ENCODE measurements at regions not wholly inside any gene's neighbourhood (a gene's known extent, or its start where the extent isn't known, plus 50 kb on each side); places are given as distances from the start of the nearest gene placed in this dataset.
"Not testable (repeated sequence)": the region's sequence is repeated elsewhere in the genome, so short reads cannot be mapped to it uniquely, and the experiment has no call there.

DNA sequence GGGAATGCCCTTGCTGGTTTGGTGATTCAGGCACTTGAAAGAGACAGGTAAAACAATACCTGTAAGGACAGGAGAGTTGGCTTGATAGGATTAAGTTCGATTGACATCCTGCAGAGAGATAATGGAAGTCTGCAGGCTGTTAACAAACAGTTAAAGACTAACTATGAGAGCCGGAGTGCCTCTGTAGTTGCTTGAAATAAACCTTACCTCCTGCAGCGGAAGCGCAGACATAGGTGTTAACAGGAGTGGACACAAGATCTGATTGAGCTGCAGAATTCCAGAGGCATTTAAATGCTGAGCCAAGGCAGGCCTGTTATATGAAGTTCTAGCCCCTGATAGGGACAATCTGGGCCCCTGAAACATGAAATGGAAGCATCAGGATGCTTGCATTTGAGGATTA is 416.7 kb upstream of the MAOA start:
- DNase-seq: no peak

DNA sequence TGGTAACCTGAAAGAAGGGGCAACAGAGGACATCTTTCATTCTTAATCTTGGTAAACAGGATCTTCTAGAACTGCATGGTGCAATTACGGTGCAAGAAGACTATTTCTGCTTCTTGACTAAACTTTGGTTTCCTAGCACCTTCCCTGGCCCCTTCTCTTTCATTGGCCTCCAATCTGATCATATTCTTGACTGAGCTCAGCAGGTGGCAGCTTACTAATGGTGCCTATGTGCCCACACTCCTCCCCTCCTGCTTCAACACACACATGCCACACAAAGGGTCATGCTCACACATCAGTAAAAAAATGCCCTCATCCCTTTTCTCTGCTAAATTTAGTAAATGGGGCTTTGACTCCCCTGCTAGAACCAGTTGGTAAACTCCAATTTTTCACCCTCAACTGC is 400.5 kb upstream of the MAOA start:
- DNase-seq: no peak

DNA sequence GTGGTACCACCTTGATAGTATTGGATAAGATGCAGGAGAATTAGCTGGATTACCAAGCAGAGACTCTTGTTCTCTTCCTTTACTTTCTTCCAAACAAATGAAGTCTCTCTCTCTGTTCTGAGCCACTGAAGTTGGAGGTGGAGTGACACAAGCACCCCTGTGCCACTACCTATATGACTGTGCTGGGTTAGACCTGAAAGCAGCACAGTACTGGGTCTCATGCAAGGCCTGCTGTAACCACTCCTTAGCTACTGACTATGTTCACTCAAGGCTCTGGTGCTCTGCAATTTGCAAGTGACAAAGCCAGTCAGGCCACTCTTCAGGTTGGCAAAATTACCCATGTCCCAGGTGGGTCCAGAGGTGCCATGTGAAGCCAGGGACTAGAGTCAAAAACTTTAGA is 389.6 kb upstream of the MAOA start:
- DNase-seq: no peak

GRCh38 chrX:43267652-43268051 is 388.4 kb upstream of the MAOA start:
- DNase-seq: no peak

- no peak for DNase-seq
Measured at GRCh38 chrX:43269201-43269600, 386.9 kb upstream of the MAOA start.

DNA sequence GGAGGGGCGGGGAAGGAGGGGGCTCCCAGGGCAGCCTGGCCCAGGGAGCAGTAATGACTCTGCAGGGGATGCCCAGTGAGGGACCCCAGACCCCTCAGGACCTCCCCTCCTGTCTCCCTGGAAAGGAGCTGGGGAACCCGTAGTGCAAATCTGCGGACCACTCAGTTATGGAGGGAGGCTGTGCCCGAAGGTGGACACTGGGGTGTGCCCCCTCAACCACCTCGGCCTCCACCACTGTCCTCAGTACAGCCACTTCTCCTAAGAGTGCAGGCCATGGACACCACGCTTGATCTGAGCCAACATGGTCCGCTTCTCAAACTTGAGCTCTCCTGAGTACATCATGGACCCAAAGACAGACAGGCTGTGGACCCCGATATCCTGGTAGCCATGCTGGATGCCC is 378.2 kb upstream of the MAOA start:
- DNase-seq: no peak

DNA sequence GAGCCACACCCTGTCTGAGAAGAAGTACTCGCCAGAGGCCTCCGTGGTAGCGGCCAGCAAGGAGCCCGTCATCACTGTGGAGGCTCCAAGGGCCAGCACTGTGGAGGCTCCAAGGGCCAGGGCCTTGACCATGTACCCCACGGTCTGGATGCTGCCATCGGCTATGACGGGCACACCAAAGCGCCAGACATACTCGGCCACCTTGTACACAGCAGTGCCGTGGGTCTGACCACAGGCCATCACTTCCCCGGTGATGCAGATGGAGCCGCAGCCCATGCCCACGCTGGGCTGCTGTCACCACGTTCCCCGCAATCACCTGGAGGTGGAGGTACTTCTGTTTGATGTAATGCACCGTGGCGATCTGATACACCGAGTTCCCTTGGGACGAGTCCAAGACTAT is 377.7 kb upstream of the MAOA start:
- DNase-seq: no peak

GRCh38 chrX:43279341-43279808 is 376.7 kb upstream of the MAOA start:
- DNase-seq: no peak

GRCh38 chrX:43283187-43283586 is 372.9 kb upstream of the MAOA start:
- no peak for DNase-seq

DNA sequence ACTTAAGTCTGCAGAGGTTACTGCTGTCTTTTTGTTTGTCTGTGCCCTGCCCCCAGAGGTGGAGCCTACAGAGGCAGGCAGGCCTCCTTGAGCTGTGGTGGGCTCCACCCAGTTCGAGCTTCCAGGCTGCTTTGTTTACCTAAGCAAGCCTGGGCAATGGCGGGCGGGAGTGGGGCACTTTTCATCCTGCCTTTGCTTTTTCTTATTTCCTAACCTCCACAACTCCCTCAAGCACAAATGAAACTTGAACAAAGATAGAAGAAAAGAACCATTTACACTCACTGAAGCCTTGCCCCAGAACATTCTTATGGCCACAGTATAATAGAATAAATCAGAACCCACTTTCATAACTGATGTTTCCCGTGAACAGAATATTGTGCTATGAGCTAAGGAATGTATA is 344.5 kb upstream of the MAOA start:
- not testable (repeated sequence) for DNase-seq

GRCh38 chrX:43313035-43313434 is 343.1 kb upstream of the MAOA start:
- DNase-seq: no peak

GRCh38 chrX:43314525-43314924 is 341.6 kb upstream of the MAOA start:
- no peak for DNase-seq

DNA sequence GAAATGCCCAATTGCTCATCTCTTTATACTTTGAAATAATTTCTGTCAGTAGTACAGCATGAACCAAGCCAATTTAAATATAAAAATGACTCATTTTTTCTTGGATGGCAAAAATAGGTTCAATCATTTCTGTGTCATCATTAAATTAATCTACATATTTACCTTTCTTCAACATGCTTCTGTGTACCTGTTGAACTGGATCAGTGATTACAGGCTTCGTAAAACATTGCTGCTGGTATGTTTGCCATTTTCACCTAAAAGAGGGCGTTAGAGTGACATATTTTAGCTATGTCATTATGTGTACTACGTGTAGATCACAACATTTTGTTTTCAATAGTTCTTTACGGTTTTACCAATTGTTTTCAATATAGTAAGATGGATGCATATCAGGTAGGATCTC is 340.5 kb upstream of the MAOA start:
- DNase-seq: no peak

GRCh38 chrX:43316146-43316545 is 340.0 kb upstream of the MAOA start:
- no peak for DNase-seq

DNA sequence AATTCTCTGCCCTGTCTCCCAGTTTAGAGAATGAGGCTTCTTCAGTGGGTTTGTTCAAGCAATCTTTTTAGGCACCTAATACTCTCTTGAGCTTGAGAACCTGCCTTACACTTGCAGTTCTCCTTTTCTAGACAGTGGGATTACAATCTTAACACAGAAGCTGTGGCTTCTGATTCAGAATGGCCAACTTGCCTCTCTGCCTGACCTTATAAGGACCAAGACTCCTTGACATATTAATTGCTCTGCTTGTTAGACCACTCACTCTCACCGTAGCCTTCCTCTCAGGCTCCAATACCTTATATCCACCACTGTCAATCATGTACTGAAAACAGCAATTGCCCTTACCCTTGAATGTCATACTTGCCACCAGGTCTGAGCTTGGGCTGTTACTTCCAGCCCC is 338.7 kb upstream of the MAOA start:
- DNase-seq: no peak

GRCh38 chrX:43328358-43328946 is 327.6 kb upstream of the MAOA start:
- DNase-seq: no peak

- DNase-seq: no peak
Measured at GRCh38 chrX:43333543-43333942, 322.6 kb upstream of the MAOA start.

- DNase-seq: no peak
Measured at GRCh38 chrX:43345166-43345565, 310.9 kb upstream of the MAOA start.

- DNase-seq: peak; percentile 14
Measured at GRCh38 chrX:43349363-43349762, 306.7 kb upstream of the MAOA start.

DNA sequence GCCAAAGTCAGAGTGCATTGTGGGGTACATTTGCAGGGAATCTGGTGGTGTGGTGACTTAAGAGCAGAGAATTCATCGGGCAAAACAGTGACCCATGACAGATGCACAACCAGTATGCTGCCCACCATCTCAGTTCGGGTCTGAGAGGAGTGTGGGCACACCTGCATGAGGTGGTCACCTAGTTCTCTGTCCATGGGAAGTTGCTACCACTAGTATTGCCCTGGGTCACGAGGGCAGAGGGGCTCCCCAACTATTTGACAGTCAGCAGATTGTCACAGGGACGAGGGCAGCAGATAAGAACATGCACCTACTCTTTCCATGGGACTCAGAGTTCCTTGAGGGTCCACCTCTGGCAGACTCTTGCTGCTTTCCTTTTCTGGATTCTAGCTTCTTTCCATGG is 305.2 kb upstream of the MAOA start:
- no peak for DNase-seq

- DNase-seq: no peak
Measured at GRCh38 chrX:43357741-43358140, 298.4 kb upstream of the MAOA start.

DNA sequence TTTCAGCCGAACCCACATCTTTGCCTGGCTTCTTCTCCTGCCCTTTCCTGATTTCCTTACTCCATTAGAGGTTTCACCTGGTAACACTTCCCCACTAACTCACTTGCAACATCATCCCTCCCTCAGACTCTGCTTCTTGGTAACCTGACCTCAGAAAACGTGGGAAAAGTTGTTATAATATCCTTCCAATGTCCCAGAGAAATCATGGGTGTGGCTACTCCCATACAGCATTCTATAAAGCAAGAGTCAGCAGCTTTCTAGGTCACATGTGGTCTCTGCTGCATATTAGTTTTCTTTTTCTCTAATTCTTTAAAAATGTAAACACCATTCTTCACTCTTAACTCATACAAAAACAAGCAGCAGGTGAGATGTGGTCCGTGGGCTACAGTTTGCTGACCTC is 283.1 kb upstream of the MAOA start:
- DNase-seq: no peak

DNA sequence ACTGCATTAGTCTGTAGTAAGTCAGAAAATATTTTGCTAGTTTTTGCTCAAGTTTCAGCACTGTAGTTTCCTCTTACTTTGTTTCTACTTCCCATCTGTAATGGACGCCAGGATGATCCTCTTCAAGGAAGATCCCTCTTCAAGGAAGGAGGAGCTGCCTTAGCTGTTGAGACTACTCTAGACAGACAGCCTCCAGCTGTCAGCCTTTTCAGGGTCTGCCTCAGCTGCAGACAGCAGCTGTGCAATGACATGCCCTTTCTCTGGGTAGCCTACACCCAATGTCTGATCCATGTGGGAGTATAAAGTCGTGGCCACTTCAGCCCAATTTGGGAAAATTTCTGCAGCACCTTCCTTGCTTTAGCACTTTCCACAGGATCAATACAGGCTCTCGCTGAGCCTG is 281.0 kb upstream of the MAOA start:
- no peak for DNase-seq

GRCh38 chrX:43380704-43381103 is 275.4 kb upstream of the MAOA start:
- DNase-seq: no peak

DNA sequence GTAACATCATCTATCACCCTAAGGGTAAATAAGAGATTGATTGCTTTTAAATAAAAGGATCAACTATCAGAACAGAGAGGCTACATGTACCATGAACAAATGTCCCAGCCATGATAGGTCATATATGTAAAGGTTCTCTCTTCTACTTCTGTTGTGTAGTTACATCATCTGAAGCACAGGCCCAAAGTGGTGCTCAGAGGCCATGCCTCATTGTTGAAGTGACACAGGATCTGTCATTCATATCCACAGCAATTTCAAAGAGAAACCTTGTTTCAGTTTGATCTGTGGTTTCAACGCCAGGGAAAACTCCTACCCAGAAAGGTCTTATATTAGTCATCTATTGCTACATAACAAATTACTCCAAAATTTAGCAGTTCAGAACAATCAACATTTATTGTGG is 269.2 kb upstream of the MAOA start:
- no peak for DNase-seq

DNA sequence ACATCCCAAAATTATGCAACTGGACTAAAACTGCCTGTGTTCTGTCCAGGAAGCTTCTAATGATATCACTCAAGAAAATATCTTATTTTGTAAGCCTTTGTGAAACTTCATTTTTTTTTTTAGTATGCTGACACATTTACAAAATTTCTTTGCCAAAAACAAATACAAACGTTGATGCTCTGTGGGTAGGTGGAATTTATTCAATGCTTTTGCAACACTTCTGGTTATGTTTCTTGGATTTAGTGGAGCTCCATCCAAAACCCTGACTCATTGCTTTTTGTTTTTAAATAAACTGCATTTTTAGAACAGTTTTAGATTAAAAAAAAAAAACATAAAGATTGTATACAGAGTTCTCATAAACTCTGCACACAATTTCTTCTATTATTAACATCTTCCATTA is 250.9 kb upstream of the MAOA start:
- no peak for DNase-seq

Measured in activated gamma-delta T cell treated with Interleukin-2 at 50 U/mL for 16 hours (primary cell).